Caco-2 (cell line): ENCODE measurements at regions not wholly inside any gene's neighbourhood (a gene's known extent, or its start where the extent isn't known, plus 50 kb on each side); places are given as distances from the start of the nearest gene placed in this dataset.

Experiments
- BruUV-seq: library from RNA; stranded (reverse); fragments of 400-500 nt; replicated peaks from 2 replicates; lab custom pipeline; 2021; lab: Mats Ljungman, UMichigan
- CTCF ChIA-PET: fragments of 300-600 bp; sonication (Branson Sonifier 250); formaldehyde crosslinking; loops from one replicate; lab custom pipeline; 2022; ENCODE audit warnings: antibody characterized with exemption; lab: Charles Lee
- POLR2A ChIA-PET: fragments of 300-600 bp; sonication (Branson Sonifier 250); formaldehyde crosslinking; loops from one replicate; lab custom pipeline; 2022; ENCODE audit warnings: antibody characterized with exemption; lab: Charles Lee
- DNase-seq, 2 experiments: peaks; one replicate each; pipeline versions ENCODE4 v3.0.0 to v3.0.0-alpha.2; 2020 to 2022
- H3K27me3 ChIP-seq: replicated peaks from 2 replicates; pipeline ENCODE4 v1.6.0; 2011; ENCODE audit warnings: low read length; ENCODE audit not compliant: control insufficient read depth, insufficient read depth
- H3K36me3 ChIP-seq: 2 replicates; pipeline ENCODE4 v1.5.1; 2011; ENCODE audit warnings: low read length; ENCODE audit not compliant: control insufficient read depth, insufficient read depth
- H3K4me1 ChIP-seq: fragments of 250-450 bp; sonication (Bioruptor Pico); 2 replicates; pipeline ENCODE4 v1.5.1; 2020; ENCODE audit warnings: mild to moderate bottlenecking
- H3K4me3 ChIP-seq: 2 replicates; pipeline ENCODE4 v1.5.1; 2011; ENCODE audit warnings: low read depth, mild to moderate bottlenecking, control low read depth, low read length
- H3K9me3 ChIP-seq: fragments of 250-450 bp; sonication (Bioruptor Pico); 2 replicates; pipeline ENCODE4 v1.5.1; 2020; ENCODE audit warnings: mild to moderate bottlenecking, moderate library complexity
- H3K27ac Mint-ChIP-seq: one replicate; pipeline ENCODE4 v1.8.0; 2022; ENCODE audit warnings: mixed read lengths; ENCODE audit not compliant: unreplicated experiment
- H3K27me3 Mint-ChIP-seq: one replicate; pipeline ENCODE4 v1.8.0; 2022; ENCODE audit warnings: mixed read lengths; ENCODE audit not compliant: insufficient read depth, unreplicated experiment
- H3K36me3 Mint-ChIP-seq: one replicate; pipeline ENCODE4 v1.8.0; 2022; ENCODE audit warnings: mild to moderate bottlenecking, mixed read lengths; ENCODE audit not compliant: insufficient read depth, unreplicated experiment
- H3K4me1 Mint-ChIP-seq: one replicate; pipeline ENCODE4 v1.8.0; 2022; ENCODE audit warnings: low read depth, mixed read lengths; ENCODE audit not compliant: unreplicated experiment
- H3K4me3 Mint-ChIP-seq: one replicate; pipeline ENCODE4 v1.8.0; 2022; ENCODE audit warnings: mild to moderate bottlenecking, moderate library complexity, mixed read lengths; ENCODE audit not compliant: unreplicated experiment
- H3K9me3 Mint-ChIP-seq: one replicate; pipeline ENCODE4 v1.8.0; 2022; ENCODE audit warnings: mixed read lengths; ENCODE audit not compliant: unreplicated experiment
- CTCF ChIP-seq, 2 experiments: fragments of 200-600 bp in 1 of 2; IDR thresholded peaks; 1 replicate in 1 of 2; 2 replicates in 1 of 2; pipeline versions ENCODE4 v1.5.1 to v1.8.0; 2011 to 2022; ENCODE audit warnings: antibody characterized with exemption in 1 of 2, control low read depth in 1 of 2, inconsistent platforms in 1 of 2, low read depth in 1 of 2, low read length in 1 of 2, mild to moderate bottlenecking in 1 of 2, moderate library complexity in 1 of 2; ENCODE audit not compliant: insufficient read depth in 1 of 2, severe bottlenecking in 1 of 2, unreplicated experiment in 1 of 2
- intact Hi-C: fragments of 100-400 bp; cut with micrococcal nuclease; formaldehyde crosslinking; loops from one replicate; pipeline ENCODE4 v1.10.0; 2022; ENCODE audit not compliant: unreplicated experiment

DNA sequence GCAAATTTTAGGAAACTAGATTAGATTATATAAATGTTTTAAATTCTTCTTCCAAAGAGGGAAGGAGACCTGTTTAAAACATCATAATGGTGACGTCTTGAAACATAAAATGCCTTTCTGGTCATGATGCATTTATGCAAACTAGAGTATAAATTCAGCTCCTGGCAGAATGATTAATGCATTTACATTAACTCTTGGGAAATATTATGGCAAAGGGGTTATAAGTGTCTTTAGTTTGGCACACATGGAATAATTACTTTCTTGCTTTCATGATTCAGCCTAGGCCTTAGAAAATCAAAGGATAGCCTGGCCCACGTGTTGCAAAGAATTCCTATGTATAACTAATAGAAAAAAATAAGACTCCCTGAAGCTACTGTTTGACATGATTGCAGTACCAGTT lies 639.2 kb downstream of the RFPL4B start:
- POLR2A ChIA-PET = no interaction called here

DNA sequence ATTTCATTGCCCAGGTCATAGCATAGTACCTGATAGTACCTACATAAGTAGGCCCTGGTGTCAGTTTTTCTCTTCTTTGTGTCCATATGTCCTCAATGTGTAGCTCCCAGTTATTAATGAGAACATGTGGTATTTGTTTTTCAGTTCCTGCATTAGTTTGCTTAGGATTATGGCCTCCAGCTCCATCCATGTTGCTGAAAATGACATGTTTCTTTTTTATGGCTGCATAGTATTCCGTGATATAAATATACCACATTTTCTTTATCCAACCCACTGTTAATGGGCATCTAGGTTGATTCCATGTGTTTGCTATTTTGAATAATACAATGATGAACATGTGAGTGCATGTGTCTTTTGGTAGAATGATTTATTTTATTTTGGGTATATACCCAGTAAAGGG lies 641.6 kb downstream of the RFPL4B start:
- Histone ChIP-seq H3K36me3 (no peaks in the 10 kb centered on the region), H3K9me3 (no peaks in the 10 kb centered on the region), H3K27me3 (no peaks in the 10 kb centered on the region), H3K4me1 (no peaks in the 10 kb centered on the region; the same call in 1 of the 2 replicates), H3K4me3 (no peak overlapping the region)
- BruUV-seq = no TSS peak
- intact Hi-C loops = no loop called here
- no peak for DNase-seq
- no peaks in the 10 kb centered on the region for H3K27me3 Mint-ChIP-seq
- H3K9me3 Mint-ChIP-seq = no peaks in the 10 kb centered on the region
- ChIA-PET POLR2A (no interaction called here), CTCF (no interaction called here)
- H3K27ac Mint-ChIP-seq = no peak overlapping the region
- no peaks in the 10 kb centered on the region for H3K36me3 Mint-ChIP-seq
- no peak for TF ChIP-seq CTCF (IDR thresholded peaks at IDR 0.05; ENCODE audit: insufficient read depth in 1 of 2, low read depth in 1 of 2, low read length in 1 of 2, severe bottlenecking in 1 of 2, unreplicated experiment in 1 of 2)
- H3K4me1 Mint-ChIP-seq = no peaks in the 10 kb centered on the region
- no peak overlapping the region for H3K4me3 Mint-ChIP-seq

More for the DNA sequence above, 639.2 kb downstream of the RFPL4B start:
- Histone ChIP-seq H3K9me3 (no peaks in the 10 kb centered on the region), H3K36me3 (no peaks in the 10 kb centered on the region), H3K4me3 (no peak overlapping the region), H3K27me3 (no peaks in the 10 kb centered on the region), H3K4me1 (no peaks in the 10 kb centered on the region; the same call in 1 of the 2 replicates)
- Mint-ChIP-seq H3K4me1 (no peaks in the 10 kb centered on the region), H3K9me3 (no peaks in the 10 kb centered on the region), H3K27ac (no peak overlapping the region), H3K36me3 (no peaks in the 10 kb centered on the region), H3K27me3 (no peaks in the 10 kb centered on the region), H3K4me3 (no peak overlapping the region)
- no peak for DNase-seq
- CTCF ChIA-PET = no interaction called here
- no peak for TF ChIP-seq CTCF (IDR thresholded peaks at IDR 0.05; ENCODE audit: insufficient read depth in 1 of 2, low read depth in 1 of 2, low read length in 1 of 2, severe bottlenecking in 1 of 2, unreplicated experiment in 1 of 2)
- no TSS peak for BruUV-seq
- intact Hi-C loops = no loop called here

DNA sequence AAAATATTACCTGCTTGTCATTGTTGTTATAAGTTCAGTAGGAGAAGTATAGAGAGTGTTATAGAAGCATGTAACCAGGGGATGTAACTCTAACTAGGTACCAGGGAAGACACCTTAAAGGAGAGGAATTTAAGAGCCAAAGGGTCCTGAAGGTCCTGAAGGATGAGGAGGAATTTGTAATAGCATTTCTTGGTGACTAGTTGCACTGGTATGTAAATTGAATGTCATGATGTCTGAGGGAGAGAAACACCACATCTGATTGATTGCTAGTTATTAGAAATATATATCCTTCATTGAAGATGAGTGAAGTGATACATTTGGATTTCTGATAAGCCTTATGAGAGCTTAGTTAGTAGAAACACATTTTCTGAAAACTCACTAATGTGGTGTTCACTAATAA lies 643.8 kb downstream of the RFPL4B start:
- TF ChIP-seq CTCF (IDR thresholded peaks at IDR 0.05; ENCODE audit: insufficient read depth in 1 of 2, low read depth in 1 of 2, low read length in 1 of 2, severe bottlenecking in 1 of 2, unreplicated experiment in 1 of 2) = no peak
- intact Hi-C loops = no loop called here
- Histone ChIP-seq H3K36me3 (no peaks in the 10 kb centered on the region), H3K4me3 (no peak overlapping the region), H3K9me3 (no peaks in the 10 kb centered on the region), H3K4me1 (no peaks in the 10 kb centered on the region), H3K27me3 (no peaks in the 10 kb centered on the region)
- BruUV-seq = no TSS peak
- H3K4me3 Mint-ChIP-seq = no peak overlapping the region
- no peak overlapping the region for H3K27ac Mint-ChIP-seq
- H3K27me3 Mint-ChIP-seq = peaks cover 3% of the 10 kb centered on the region
- no peaks in the 10 kb centered on the region for H3K36me3 Mint-ChIP-seq
- no peak for DNase-seq
- no peaks in the 10 kb centered on the region for H3K9me3 Mint-ChIP-seq
- H3K4me1 Mint-ChIP-seq = no peaks in the 10 kb centered on the region
- CTCF ChIA-PET = no interaction called here
- POLR2A ChIA-PET = no interaction called here
